ENCODE measurements at regions not wholly inside any gene's neighbourhood (a gene's known extent, or its start where the extent isn't known, plus 50 kb on each side); places are given as distances from the start of the nearest gene placed in this dataset.

DNA sequence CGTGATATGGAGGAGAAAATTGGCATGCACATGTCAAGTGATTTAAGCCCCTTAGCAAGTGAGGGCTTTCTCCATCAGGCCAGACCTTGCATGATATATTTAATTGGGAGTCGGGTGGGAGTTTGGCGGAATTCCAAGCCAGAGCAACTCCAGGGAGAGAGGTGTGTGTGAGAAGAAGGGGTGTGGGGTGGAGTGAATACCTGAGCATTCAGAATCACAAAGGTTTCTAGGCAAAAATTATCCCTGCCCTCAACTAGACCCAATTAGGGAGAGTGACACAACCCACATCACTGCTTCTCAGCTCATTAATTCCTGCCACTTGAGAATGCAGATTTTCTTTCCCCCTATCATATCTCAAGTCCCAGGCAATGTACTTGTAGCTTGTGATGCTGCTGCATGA lies 279.7 kb upstream of the TUT7 start:
- DNase-seq, result no peak
- Histone ChIP-seq H3K36me3 (replicated peaks in 1 of 2; ENCODE audit: control insufficient read depth in 1 of 2, insufficient read depth in 2 of 2, low read length in 1 of 2) (no peaks in the 10 kb centered on the region), H3K9me3 (no peaks in the 10 kb centered on the region), H3K9ac (no peak overlapping the region), H3K27ac (ENCODE audit: low read depth in 2 of 2, low read length in 1 of 2) (no peak overlapping the region), H3F3A (replicated peaks; ENCODE audit: insufficient read depth) (no peaks in the 10 kb centered on the region), H2AFZ (ENCODE audit: low read depth) (no peak overlapping the region), H3K4me3 (ENCODE audit: low read depth in 2 of 2, low read length in 1 of 2) (no peak overlapping the region), H3K27me3 (ENCODE audit: insufficient read depth) (no peaks in the 10 kb centered on the region), H3K4me1 (ENCODE audit: control insufficient read depth in 1 of 2, insufficient read depth in 2 of 2, low read depth in 1 of 2, low read length in 1 of 2) (peaks cover 0 to 3% of the 10 kb centered on the region in 2 experiments; a peak in 1 of 4 replicates), H3K9me2 (no peaks in the 10 kb centered on the region), H3K79me2 (ENCODE audit: insufficient read depth) (no peaks in the 10 kb centered on the region), H4K20me1 (ENCODE audit: insufficient read depth) (no peaks in the 10 kb centered on the region), H3K4me2 (no peak overlapping the region)
- CTCF ChIA-PET, result no interaction called here
- WGBS (ENCODE audit: low lambda C conversion rate), result 65% methylated on average over 3 of the region's 3 CpGs
- TF ChIP-seq GABPA (IDR thresholded peaks at IDR 0.05; ENCODE audit: low read depth) (no peak), EP300 (IDR thresholded peaks at IDR 0.05; ENCODE audit: borderline replicate concordance in 1 of 2, low read depth in 1 of 2, low read length in 1 of 2) (no peak), ELF1 (IDR thresholded peaks at IDR 0.05) (no peak), GATA2 (CRISPR knock-in tag; IDR thresholded peaks at IDR 0.05) (no peak), EZH2phosphoT487 (IDR thresholded peaks at IDR 0.05; ENCODE audit: borderline replicate concordance, low read depth) (no peak), RFX5 (IDR thresholded peaks at IDR 0.05; ENCODE audit: low read length) (no peak), MEF2A (IDR thresholded peaks at IDR 0.05; ENCODE audit: borderline replicate concordance, low read depth) (no peak), USF1 (IDR thresholded peaks at IDR 0.05; ENCODE audit: borderline replicate concordance, low read depth) (no peak), POLR2AphosphoS5 (IDR thresholded peaks at IDR 0.05; ENCODE audit: low read depth, low read length) (no peak), SIN3A (IDR thresholded peaks at IDR 0.05; ENCODE audit: borderline replicate concordance, low read depth, low read length) (no peak)
- TF ChIP-seq, protein P1, sequence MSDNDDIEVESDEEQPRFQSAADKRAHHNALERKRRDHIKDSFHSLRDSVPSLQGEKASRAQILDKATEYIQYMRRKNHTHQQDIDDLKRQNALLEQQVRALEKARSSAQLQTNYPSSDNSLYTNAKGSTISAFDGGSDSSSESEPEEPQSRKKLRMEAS (IDR thresholded peaks at IDR 0.05; ENCODE audit: low read depth), result no peak
- POLR2A ChIA-PET, result no interaction called here

DNA sequence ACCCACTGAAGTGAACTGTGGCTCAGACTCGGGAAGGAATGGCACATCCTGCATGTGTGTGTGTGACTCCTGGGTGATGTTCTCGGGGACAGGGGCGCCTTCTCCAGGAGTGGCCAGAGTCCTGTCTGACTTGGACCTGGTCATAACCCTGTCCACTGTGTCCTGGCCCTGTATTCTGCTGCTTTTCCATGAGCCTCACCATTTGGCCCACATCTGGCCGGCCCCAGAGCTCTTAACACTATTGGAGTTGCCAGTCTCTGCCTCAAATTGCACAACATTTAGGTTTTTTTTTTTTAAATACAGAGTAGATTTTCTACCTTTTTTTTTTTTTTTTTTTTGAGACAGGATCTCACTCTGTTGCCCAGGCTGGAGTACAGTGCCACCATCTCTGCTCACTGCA lies 278.3 kb upstream of the TUT7 start:
- no peaks in the 10 kb centered on the region for H3K9me2 ChIP-seq
- peaks cover 0 to 3% of the 10 kb centered on the region in 2 experiments; a peak in 1 of 4 replicates for H3K4me1 ChIP-seq (ENCODE audit: control insufficient read depth in 1 of 2, insufficient read depth in 2 of 2, low read depth in 1 of 2, low read length in 1 of 2)
- no peaks in the 10 kb centered on the region for H3K27me3 ChIP-seq (ENCODE audit: insufficient read depth)
- WGBS (ENCODE audit: low lambda C conversion rate), result 94% methylated on average over 4 of the region's 4 CpGs
- H3F3A ChIP-seq (replicated peaks; ENCODE audit: insufficient read depth), result no peaks in the 10 kb centered on the region
- H3K27ac ChIP-seq (ENCODE audit: low read depth in 2 of 2, low read length in 1 of 2), result no peak overlapping the region
- ChIA-PET POLR2A (no interaction called here), CTCF (no interaction called here)
- no peaks in the 10 kb centered on the region for H3K79me2 ChIP-seq (ENCODE audit: insufficient read depth)
- H2AFZ ChIP-seq (ENCODE audit: low read depth), result no peak overlapping the region
- DNase-seq, result no peak
- H3K4me2 ChIP-seq, result no peak overlapping the region
- no peak overlapping the region for H3K4me3 ChIP-seq (ENCODE audit: low read depth in 2 of 2, low read length in 1 of 2)
- no peaks in the 10 kb centered on the region for H4K20me1 ChIP-seq (ENCODE audit: insufficient read depth)
- no peaks in the 10 kb centered on the region for H3K9me3 ChIP-seq
- no peak for TF ChIP-seq MXI1 (IDR thresholded peaks at IDR 0.05; ENCODE audit: low read depth, low read length)
- TF ChIP-seq YY1 (IDR thresholded peaks at IDR 0.05; ENCODE audit: low read depth), result no peak
- TF ChIP-seq RFX5 (IDR thresholded peaks at IDR 0.05; ENCODE audit: low read length), result no peak
- TF ChIP-seq TCF12 (IDR thresholded peaks at IDR 0.05), result no peak
- TF ChIP-seq, protein P2, sequence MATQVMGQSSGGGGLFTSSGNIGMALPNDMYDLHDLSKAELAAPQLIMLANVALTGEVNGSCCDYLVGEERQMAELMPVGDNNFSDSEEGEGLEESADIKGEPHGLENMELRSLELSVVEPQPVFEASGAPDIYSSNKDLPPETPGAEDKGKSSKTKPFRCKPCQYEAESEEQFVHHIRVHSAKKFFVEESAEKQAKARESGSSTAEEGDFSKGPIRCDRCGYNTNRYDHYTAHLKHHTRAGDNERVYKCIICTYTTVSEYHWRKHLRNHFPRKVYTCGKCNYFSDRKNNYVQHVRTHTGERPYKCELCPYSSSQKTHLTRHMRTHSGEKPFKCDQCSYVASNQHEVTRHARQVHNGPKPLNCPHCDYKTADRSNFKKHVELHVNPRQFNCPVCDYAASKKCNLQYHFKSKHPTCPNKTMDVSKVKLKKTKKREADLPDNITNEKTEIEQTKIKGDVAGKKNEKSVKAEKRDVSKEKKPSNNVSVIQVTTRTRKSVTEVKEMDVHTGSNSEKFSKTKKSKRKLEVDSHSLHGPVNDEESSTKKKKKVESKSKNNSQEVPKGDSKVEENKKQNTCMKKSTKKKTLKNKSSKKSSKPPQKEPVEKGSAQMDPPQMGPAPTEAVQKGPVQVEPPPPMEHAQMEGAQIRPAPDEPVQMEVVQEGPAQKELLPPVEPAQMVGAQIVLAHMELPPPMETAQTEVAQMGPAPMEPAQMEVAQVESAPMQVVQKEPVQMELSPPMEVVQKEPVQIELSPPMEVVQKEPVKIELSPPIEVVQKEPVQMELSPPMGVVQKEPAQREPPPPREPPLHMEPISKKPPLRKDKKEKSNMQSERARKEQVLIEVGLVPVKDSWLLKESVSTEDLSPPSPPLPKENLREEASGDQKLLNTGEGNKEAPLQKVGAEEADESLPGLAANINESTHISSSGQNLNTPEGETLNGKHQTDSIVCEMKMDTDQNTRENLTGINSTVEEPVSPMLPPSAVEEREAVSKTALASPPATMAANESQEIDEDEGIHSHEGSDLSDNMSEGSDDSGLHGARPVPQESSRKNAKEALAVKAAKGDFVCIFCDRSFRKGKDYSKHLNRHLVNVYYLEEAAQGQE (IDR thresholded peaks at IDR 0.05; ENCODE audit: low read depth, low read length), result no peak
- TF ChIP-seq, protein P3, sequence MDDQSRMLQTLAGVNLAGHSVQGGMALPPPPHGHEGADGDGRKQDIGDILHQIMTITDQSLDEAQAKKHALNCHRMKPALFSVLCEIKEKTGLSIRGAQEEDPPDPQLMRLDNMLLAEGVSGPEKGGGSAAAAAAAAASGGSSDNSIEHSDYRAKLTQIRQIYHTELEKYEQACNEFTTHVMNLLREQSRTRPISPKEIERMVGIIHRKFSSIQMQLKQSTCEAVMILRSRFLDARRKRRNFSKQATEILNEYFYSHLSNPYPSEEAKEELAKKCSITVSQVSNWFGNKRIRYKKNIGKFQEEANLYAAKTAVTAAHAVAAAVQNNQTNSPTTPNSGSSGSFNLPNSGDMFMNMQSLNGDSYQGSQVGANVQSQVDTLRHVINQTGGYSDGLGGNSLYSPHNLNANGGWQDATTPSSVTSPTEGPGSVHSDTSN (IDR thresholded peaks at IDR 0.05), result no peak
- no peak for TF ChIP-seq TEAD4 (IDR thresholded peaks at IDR 0.05; ENCODE audit: borderline replicate concordance, insufficient read depth)
- TF ChIP-seq RCOR1 (IDR thresholded peaks at IDR 0.05; ENCODE audit: low read length), result no peak
- TF ChIP-seq MEF2A (IDR thresholded peaks at IDR 0.05; ENCODE audit: borderline replicate concordance, low read depth), result no peak
- TF ChIP-seq EZH2phosphoT487 (IDR thresholded peaks at IDR 0.05; ENCODE audit: borderline replicate concordance, low read depth), result no peak
- no peak for TF ChIP-seq NRF1 (IDR thresholded peaks at IDR 0.05; ENCODE audit: low read depth, low read length)
- no peak for TF ChIP-seq POLR2AphosphoS5 (IDR thresholded peaks at IDR 0.05; ENCODE audit: low read depth, low read length)
- no peak for TF ChIP-seq FOSL2 (IDR thresholded peaks at IDR 0.05; ENCODE audit: borderline replicate concordance, low read depth)
- TF ChIP-seq NFIC (IDR thresholded peaks at IDR 0.05; ENCODE audit: borderline replicate concordance), result no peak
- no peak for TF ChIP-seq SIN3A (IDR thresholded peaks at IDR 0.05; ENCODE audit: borderline replicate concordance, low read depth, low read length)
- H3K36me3 ChIP-seq (replicated peaks in 1 of 2; ENCODE audit: control insufficient read depth in 1 of 2, insufficient read depth in 2 of 2, low read length in 1 of 2), result no peaks in the 10 kb centered on the region
- H3K9ac ChIP-seq, result no peak overlapping the region

Measured in SK-N-SH (cell line).